Colonic mucosa (tissue), 4 donors: ENCODE measurements at regions not wholly inside any gene's neighbourhood (a gene's known extent, or its start where the extent isn't known, plus 50 kb on each side); places are given as distances from the start of the nearest gene placed in this dataset.

Experiments
- DNase-seq: peaks from one replicate; pipeline ENCODE4 v3.0.0-alpha.2; 2020
- H3K27ac ChIP-seq: fragments of 200-600 bp; one replicate; pipeline ENCODE4 v1.8.0; 2021
- H3K27me3 ChIP-seq: fragments of 200-600 bp; one replicate; pipeline ENCODE4 v1.8.0; 2021
- H3K36me3 ChIP-seq: fragments of 200-600 bp; one replicate; pipeline ENCODE4 v1.8.0; 2021
- H3K4me1 ChIP-seq: fragments of 200-600 bp; one replicate; pipeline ENCODE4 v1.8.0; 2021; ENCODE audit warnings: mild to moderate bottlenecking
- H3K4me3 ChIP-seq: fragments of 200-600 bp; one replicate; pipeline ENCODE4 v1.8.0; 2021
- H3K9ac ChIP-seq, 2 donors: one replicate each; pipeline ENCODE4 v1.7.0; 2013; ENCODE audit warnings: control low read depth in 2 of 2, low read depth in 2 of 2, low read length in 2 of 2
- H3K9me3 ChIP-seq: fragments of 200-600 bp; one replicate; pipeline ENCODE4 v1.8.0; 2021
- intact Hi-C: fragments of 100-400 bp; cut with DNase I; formaldehyde crosslinking; loops from one replicate; pipeline ENCODE4 v1.14.1; 2022
- TF ChIP-seq, protein P1 (sequence below): fragments of 200-600 bp; IDR thresholded peaks from one replicate; pipeline ENCODE4 v1.8.0; 2022; ENCODE audit warnings: antibody characterized with exemption, mild to moderate bottlenecking
- donor health status: healthy.
- donor health status: DM: no; HTN: no; CAD: no.
- donor health status: DM: no; HTN: no; CAD: no.

DNA sequence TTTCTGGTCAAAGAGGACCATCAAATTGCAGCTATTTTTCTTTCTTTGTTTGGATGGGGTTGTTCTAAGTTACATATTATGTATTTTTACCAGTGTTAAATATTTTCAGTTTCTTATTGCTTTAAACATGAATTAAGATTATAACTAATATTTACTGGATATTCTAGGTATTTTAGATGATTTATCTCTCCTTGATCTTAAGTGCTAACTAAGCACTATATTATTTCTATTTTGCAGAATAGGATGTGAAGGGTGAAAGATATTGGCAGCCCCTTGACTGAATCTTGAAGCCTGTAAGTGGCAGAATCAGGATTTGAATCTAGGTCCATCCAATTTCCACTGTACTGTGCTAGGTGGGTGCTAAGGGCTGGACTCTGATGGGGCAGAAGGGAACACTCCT lies 307.3 kb upstream of the CCL2 start:
- Histone ChIP-seq H3K4me1 (no peaks in the 10 kb centered on the region), H3K4me3 (no peak overlapping the region), H3K9me3 (no peaks in the 10 kb centered on the region), H3K9ac (no peak overlapping the region), H3K27me3 (no peaks in the 10 kb centered on the region), H3K36me3 (no peaks in the 10 kb centered on the region), H3K27ac (no peak overlapping the region)
- DNase-seq, result no peak
- TF ChIP-seq, protein P1, sequence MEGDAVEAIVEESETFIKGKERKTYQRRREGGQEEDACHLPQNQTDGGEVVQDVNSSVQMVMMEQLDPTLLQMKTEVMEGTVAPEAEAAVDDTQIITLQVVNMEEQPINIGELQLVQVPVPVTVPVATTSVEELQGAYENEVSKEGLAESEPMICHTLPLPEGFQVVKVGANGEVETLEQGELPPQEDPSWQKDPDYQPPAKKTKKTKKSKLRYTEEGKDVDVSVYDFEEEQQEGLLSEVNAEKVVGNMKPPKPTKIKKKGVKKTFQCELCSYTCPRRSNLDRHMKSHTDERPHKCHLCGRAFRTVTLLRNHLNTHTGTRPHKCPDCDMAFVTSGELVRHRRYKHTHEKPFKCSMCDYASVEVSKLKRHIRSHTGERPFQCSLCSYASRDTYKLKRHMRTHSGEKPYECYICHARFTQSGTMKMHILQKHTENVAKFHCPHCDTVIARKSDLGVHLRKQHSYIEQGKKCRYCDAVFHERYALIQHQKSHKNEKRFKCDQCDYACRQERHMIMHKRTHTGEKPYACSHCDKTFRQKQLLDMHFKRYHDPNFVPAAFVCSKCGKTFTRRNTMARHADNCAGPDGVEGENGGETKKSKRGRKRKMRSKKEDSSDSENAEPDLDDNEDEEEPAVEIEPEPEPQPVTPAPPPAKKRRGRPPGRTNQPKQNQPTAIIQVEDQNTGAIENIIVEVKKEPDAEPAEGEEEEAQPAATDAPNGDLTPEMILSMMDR, result no peak
- intact Hi-C loops, result no loop called here

DNA sequence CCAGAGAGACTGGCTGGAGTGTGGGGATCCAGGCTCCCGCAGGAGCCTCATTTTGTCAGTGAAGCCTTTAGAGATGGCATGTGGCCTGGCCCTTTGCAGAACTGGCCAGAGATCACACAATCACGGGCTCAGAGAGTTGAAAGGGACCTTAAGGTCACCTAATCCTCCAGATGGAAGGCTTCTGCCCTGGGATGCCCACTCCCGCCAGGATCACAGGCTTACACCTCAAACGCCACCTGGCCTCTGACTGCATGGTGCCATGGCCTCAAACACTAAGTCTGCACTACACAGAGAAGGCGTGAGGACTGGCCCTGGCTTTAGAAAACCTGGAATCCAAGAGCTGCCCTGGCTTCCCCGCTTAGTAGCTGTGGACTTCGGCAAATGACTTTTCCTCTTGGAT lies 306.8 kb upstream of the CCL2 start:
- Histone ChIP-seq H3K27ac (no peak overlapping the region), H3K36me3 (no peaks in the 10 kb centered on the region), H3K4me3 (no peak overlapping the region), H3K27me3 (no peaks in the 10 kb centered on the region), H3K4me1 (no peaks in the 10 kb centered on the region), H3K9ac (no peak overlapping the region), H3K9me3 (no peaks in the 10 kb centered on the region)
- DNase-seq, result no peak
- TF ChIP-seq, protein P1, result no peak
- intact Hi-C loops, result no loop called here

DNA sequence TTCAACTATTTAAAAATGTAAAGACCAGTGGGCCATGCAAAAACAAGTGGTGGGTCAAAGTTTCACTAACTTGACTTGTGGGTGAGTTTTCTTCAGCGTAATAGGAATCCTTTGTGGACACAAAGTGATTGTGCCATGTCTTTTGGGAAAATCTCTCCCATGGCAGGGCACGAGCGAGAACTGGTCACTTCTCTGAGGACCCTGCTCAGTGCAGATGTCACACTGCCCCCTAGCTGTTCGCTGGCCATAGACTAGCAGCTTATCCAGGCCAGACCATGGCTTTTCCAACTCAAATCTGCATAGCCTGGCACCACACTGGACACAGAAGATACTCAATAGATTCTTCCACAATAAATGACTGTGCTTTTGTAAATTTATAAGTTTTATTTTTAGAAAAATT lies 306.0 kb upstream of the CCL2 start:
- H3K36me3 ChIP-seq, result no peaks in the 10 kb centered on the region
- H3K4me1 ChIP-seq, result no peaks in the 10 kb centered on the region
- TF ChIP-seq, protein P1, result no peak
- H3K4me3 ChIP-seq, result no peak overlapping the region
- H3K9ac ChIP-seq, result no peak overlapping the region
- DNase-seq, result no peak
- no peak overlapping the region for H3K27ac ChIP-seq
- intact Hi-C loops, result no loop called here
- H3K27me3 ChIP-seq, result no peaks in the 10 kb centered on the region
- H3K9me3 ChIP-seq, result no peaks in the 10 kb centered on the region

DNA sequence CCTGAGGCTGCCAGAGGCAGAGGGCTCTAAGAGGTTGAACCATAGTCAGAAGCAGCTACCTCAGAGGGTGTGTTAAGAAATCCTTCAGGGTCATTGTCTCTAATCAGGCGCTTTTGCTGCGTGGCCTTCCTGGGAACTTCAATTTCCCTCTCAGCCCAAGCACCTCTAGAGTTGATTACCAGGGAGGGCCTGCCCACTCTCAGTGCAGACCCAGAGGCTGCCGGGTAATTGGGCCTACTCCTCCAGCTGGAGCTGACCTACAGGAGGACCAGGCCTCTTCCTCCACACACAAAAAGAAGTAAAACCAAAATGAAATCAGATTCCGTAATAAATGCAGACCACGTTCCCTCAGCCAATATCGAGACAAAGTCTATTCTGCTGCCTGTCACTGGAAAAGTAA lies 305.0 kb upstream of the CCL2 start:
- no peak for DNase-seq
- Histone ChIP-seq H3K27me3 (no peaks in the 10 kb centered on the region), H3K4me1 (no peaks in the 10 kb centered on the region), H3K27ac (no peak overlapping the region), H3K9ac (no peak overlapping the region), H3K36me3 (no peaks in the 10 kb centered on the region), H3K9me3 (no peaks in the 10 kb centered on the region), H3K4me3 (no peak overlapping the region)
- intact Hi-C loops, result no loop called here
- TF ChIP-seq, protein P1, result no peak

DNA sequence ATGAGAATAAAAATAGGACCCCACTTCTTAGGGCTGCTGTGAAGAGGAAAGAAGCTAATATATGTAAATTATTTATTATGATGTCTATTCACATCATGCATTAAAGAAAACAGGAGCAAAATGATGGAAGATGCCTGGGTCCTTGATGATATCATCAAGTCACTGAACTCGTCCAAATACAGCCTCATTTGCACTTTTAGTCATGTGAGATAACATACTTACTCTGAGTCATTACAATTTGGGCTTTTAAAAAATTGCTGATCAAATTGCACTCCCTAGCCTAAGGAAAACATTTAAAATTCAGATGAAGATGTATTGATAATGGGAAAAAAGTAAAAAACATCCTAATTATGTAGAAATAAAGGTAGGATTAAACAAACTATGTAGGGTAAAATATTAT lies 302.7 kb upstream of the CCL2 start:
- intact Hi-C loops, result no loop called here
- Histone ChIP-seq H3K27ac (no peak overlapping the region), H3K4me3 (no peak overlapping the region), H3K4me1 (no peaks in the 10 kb centered on the region), H3K36me3 (no peaks in the 10 kb centered on the region), H3K9me3 (no peaks in the 10 kb centered on the region), H3K27me3 (no peaks in the 10 kb centered on the region), H3K9ac (no peak overlapping the region)
- no peak for DNase-seq
- TF ChIP-seq, protein P1, result no peak

DNA sequence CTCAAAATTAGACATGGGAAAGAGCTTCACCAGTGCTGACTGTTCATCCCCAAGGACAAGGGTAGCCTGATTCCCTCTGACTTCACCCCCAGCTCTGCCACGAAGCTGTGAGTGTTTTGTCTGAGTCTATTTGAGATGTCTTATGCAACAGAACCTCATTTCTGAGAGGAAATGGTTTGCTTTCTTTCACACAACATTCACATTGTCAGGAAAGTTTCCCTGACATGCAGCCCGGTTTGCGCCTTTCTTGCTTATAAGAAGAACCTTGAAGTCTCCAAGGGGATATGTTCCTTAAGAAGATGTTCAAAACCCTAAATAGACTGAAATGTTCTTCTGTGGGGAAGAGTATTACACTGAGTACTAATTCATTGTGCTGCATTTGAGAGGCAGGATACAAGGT lies 300.5 kb upstream of the CCL2 start:
- intact Hi-C loops, result no loop called here
- H3K9me3 ChIP-seq, result no peaks in the 10 kb centered on the region
- H3K27ac ChIP-seq, result no peak overlapping the region
- H3K4me1 ChIP-seq, result no peaks in the 10 kb centered on the region
- no peak overlapping the region for H3K9ac ChIP-seq
- TF ChIP-seq, protein P1, result no peak
- no peaks in the 10 kb centered on the region for H3K27me3 ChIP-seq
- no peak for DNase-seq
- no peaks in the 10 kb centered on the region for H3K36me3 ChIP-seq
- H3K4me3 ChIP-seq, result no peak overlapping the region
